Upper lobe of left lung (tissue), 4 donors: ENCODE measurements at regions not wholly inside any gene's neighbourhood (a gene's known extent, or its start where the extent isn't known, plus 50 kb on each side); places are given as distances from the start of the nearest gene placed in this dataset.

ENCODE experiments used
- POLR2A ChIP-seq, 4 donors: fragments of 450-650 bp; IDR thresholded peaks; one replicate each; pipeline ENCODE4 v1.5.1; 2016 to 2017; ENCODE audit warnings: antibody characterized with exemption in 4 of 4, mild to moderate bottlenecking in 2 of 4
- TF ChIP-seq, protein P1 (sequence below), 6 experiments: fragments of 450-650 bp in 4 of 6; fragments of 200-600 bp in 2 of 6; sonication (generic) in 2 of 6; IDR thresholded peaks; one replicate each; pipeline ENCODE4 v1.5.1; 2016 to 2019; ENCODE audit warnings: antibody characterized with exemption in 6 of 6

DNA sequence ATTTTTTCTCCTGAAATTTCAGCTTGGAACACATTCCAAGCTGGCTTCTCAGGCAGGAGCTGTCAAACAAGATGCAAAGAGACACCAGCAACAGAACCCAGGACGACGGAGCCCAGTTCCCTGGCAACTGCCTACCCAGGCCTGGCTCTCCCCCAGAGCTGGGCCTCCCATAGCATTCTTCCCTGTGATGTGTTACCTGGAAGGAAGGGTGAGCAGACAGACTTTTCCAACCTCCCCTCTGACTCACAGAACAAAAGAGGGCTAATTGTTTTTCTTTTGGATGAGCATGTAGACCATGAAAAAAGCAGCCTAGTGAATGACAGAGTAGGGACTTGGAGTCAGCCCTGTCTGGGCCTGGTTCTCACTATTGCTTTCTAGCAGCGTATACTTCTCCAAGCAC, 55.3 kb upstream of the BMAL1 start:
- TF ChIP-seq, protein P1, sequence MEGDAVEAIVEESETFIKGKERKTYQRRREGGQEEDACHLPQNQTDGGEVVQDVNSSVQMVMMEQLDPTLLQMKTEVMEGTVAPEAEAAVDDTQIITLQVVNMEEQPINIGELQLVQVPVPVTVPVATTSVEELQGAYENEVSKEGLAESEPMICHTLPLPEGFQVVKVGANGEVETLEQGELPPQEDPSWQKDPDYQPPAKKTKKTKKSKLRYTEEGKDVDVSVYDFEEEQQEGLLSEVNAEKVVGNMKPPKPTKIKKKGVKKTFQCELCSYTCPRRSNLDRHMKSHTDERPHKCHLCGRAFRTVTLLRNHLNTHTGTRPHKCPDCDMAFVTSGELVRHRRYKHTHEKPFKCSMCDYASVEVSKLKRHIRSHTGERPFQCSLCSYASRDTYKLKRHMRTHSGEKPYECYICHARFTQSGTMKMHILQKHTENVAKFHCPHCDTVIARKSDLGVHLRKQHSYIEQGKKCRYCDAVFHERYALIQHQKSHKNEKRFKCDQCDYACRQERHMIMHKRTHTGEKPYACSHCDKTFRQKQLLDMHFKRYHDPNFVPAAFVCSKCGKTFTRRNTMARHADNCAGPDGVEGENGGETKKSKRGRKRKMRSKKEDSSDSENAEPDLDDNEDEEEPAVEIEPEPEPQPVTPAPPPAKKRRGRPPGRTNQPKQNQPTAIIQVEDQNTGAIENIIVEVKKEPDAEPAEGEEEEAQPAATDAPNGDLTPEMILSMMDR (IDR thresholded peaks at IDR 0.05): no peak
- TF ChIP-seq POLR2A (IDR thresholded peaks at IDR 0.05): no peak
